Cardiac muscle cell (in vitro differentiated cells and primary cell): ENCODE measurements at regions not wholly inside any gene's neighbourhood (a gene's known extent, or its start where the extent isn't known, plus 50 kb on each side); places are given as distances from the start of the nearest gene placed in this dataset.

ENCODE experiments used
- DNase-seq, 2 donors: peaks; one replicate each; pipeline versions ENCODE4 v3.0.0 to v3.0.0-alpha.2; 2010 to 2017; ENCODE audit warnings: low read depth in 1 of 2, low spot score in 1 of 2
- H3K27ac ChIP-seq: fragments of 200-600 bp; sonication (generic); 2 replicates; pipeline ENCODE4 v1.5.1; 2016
- H3K27me3 ChIP-seq: fragments of 200-600 bp; sonication (generic); 2 replicates; pipeline ENCODE4 v1.6.0; 2016; ENCODE audit warnings: control low read depth
- H3K36me3 ChIP-seq: fragments of 200-600 bp; sonication (generic); 2 replicates; pipeline ENCODE4 v1.5.1; 2016; ENCODE audit warnings: control low read depth
- H3K4me1 ChIP-seq: fragments of 200-600 bp; sonication (generic); 2 replicates; pipeline ENCODE4 v1.8.1; 2017; ENCODE audit warnings: low read depth, mild to moderate bottlenecking, mixed run types
- H3K4me3 ChIP-seq: fragments of 200-600 bp; sonication (generic); 2 replicates; pipeline ENCODE4 v1.5.1; 2016; ENCODE audit warnings: mild to moderate bottlenecking
- H3K9me3 ChIP-seq: fragments of 200-600 bp; sonication (generic); 2 replicates; pipeline ENCODE4 v1.5.1; 2017; ENCODE audit warnings: low read depth, mild to moderate bottlenecking, control low read depth
- TF ChIP-seq, protein P1 (sequence below): IDR thresholded peaks from 2 replicates; pipeline ENCODE4 v1.5.1; 2012; ENCODE audit warnings: low read depth, mild to moderate bottlenecking, low read length

- peaks cover 3% of the 10 kb centered on the region for H3K4me1 ChIP-seq
- TF ChIP-seq, protein P1, sequence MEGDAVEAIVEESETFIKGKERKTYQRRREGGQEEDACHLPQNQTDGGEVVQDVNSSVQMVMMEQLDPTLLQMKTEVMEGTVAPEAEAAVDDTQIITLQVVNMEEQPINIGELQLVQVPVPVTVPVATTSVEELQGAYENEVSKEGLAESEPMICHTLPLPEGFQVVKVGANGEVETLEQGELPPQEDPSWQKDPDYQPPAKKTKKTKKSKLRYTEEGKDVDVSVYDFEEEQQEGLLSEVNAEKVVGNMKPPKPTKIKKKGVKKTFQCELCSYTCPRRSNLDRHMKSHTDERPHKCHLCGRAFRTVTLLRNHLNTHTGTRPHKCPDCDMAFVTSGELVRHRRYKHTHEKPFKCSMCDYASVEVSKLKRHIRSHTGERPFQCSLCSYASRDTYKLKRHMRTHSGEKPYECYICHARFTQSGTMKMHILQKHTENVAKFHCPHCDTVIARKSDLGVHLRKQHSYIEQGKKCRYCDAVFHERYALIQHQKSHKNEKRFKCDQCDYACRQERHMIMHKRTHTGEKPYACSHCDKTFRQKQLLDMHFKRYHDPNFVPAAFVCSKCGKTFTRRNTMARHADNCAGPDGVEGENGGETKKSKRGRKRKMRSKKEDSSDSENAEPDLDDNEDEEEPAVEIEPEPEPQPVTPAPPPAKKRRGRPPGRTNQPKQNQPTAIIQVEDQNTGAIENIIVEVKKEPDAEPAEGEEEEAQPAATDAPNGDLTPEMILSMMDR, result no peak
- DNase-seq, result peak in 1 of 2 donors; percentile 28
- H3K9me3 ChIP-seq, result no peaks in the 10 kb centered on the region
- H3K27me3 ChIP-seq, result no peaks in the 10 kb centered on the region
- H3K36me3 ChIP-seq, result no peaks in the 10 kb centered on the region
- H3K4me3 ChIP-seq, result no peak overlapping the region
- H3K27ac ChIP-seq, result no peak overlapping the region
Measured at GRCh38 chr7:114789161-114789560, 132.7 kb upstream of the MDFIC start.

DNA sequence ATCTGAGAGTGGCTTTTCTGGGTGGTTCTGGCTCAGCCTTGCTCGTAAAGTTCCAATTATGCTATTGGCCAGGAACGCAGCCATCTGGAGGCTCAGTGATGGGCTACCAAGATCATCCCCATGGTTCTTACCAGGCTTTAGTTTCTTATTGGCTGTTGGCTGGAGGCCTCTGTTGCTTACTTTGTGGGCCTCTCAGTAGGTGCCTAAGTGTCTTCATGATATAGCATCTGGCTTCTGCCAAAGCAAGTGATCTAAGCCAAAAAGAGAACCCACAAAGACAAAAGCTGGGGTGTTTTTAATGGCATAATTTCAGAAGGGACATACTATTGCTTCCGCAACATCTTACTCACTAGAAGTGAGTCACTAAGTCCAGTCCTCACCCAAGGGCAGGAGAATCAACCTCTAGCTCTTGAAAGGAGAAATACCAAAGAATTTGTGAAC is 132.0 kb upstream of the MDFIC start:
- no peaks in the 10 kb centered on the region for H3K36me3 ChIP-seq
- peaks cover 3% of the 10 kb centered on the region for H3K4me1 ChIP-seq
- H3K27me3 ChIP-seq, result no peaks in the 10 kb centered on the region
- TF ChIP-seq, protein P1, result no peak
- H3K4me3 ChIP-seq, result no peak overlapping the region
- H3K9me3 ChIP-seq, result no peaks in the 10 kb centered on the region
- peak in 1 of 2 donors; percentile 65 for DNase-seq
- H3K27ac ChIP-seq, result no peak overlapping the region

DNA sequence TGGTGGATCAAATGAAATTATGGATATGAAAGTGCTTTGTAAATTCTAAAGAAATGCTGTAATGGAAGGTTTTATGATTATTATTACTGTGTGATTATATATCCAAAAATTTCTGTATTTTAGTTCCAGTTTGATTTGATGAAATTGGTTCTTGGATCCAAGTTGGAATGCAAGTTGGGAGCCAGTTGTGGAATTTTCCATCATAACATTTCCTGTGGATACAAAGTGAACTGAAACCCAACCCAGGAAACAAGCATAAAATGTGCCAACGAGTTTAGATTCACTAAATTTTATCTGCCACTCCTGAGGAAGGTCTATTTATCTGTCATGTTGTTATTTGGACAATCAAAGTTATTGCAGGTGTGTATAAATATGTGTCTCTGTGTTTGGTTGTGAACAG is 131.4 kb upstream of the MDFIC start:
- H3K36me3 ChIP-seq, result no peaks in the 10 kb centered on the region
- TF ChIP-seq, protein P1, result no peak
- peaks cover 3% of the 10 kb centered on the region for H3K4me1 ChIP-seq
- no peak overlapping the region for H3K4me3 ChIP-seq
- H3K27ac ChIP-seq, result no peak overlapping the region
- H3K27me3 ChIP-seq, result no peaks in the 10 kb centered on the region
- peak in 1 of 2 donors; percentile 10 for DNase-seq
- H3K9me3 ChIP-seq, result no peaks in the 10 kb centered on the region

DNA sequence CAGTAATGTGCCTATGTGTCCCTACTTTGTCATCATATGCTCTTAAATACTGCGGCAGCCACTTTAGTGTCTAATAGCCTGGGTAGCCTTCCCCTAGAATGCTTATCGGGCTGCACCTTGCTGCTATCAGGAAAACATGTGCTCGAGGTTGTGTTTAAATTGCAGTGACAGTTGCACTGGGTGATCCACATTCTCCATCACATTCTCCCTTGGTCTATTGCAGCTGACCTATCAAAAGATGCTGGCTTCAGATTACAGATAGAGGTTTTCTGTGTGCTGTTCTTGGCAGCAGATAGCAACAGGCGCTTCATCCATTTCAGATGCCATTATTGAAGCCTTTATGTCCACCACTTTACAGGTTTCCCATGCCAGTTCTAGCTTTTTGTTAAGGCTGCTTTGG is 130.1 kb upstream of the MDFIC start:
- peaks cover 3% of the 10 kb centered on the region for H3K4me1 ChIP-seq
- H3K4me3 ChIP-seq, result no peak overlapping the region
- H3K27ac ChIP-seq, result no peak overlapping the region
- TF ChIP-seq, protein P1, result no peak
- H3K36me3 ChIP-seq, result no peaks in the 10 kb centered on the region
- H3K27me3 ChIP-seq, result no peaks in the 10 kb centered on the region
- no peak for DNase-seq
- no peaks in the 10 kb centered on the region for H3K9me3 ChIP-seq

- Histone ChIP-seq H3K36me3 (no peaks in the 10 kb centered on the region), H3K27ac (no peak overlapping the region), H3K4me3 (no peak overlapping the region), H3K9me3 (no peaks in the 10 kb centered on the region), H3K4me1 (peaks cover 3% of the 10 kb centered on the region), H3K27me3 (no peaks in the 10 kb centered on the region)
- DNase-seq, result no peak
- TF ChIP-seq, protein P1, result no peak
Measured at GRCh38 chr7:114793155-114793845, 128.6 kb upstream of the MDFIC start.
